Stomach (tissue), 8 donors: ENCODE measurements at regions not wholly inside any gene's neighbourhood (a gene's known extent, or its start where the extent isn't known, plus 50 kb on each side); places are given as distances from the start of the nearest gene placed in this dataset.

ENCODE experiments used
- DNase-seq, 2 donors: peaks; one replicate each; pipeline versions ENCODE4 v3.0.0 to v3.0.0-alpha.2; 2013 to 2019
- H3K27ac ChIP-seq, 5 donors: fragments of 200-600 bp in 4 of 5; sonication (generic) in 4 of 5; one replicate each; pipeline ENCODE4 v1.5.1; 2013 to 2019; ENCODE audit warnings: mild to moderate bottlenecking in 1 of 5, moderate library complexity in 1 of 5
- H3K27me3 ChIP-seq, 3 donors: fragments of 200-600 bp; sonication (generic); one replicate each; pipeline ENCODE4 v1.5.1; 2017 to 2019; ENCODE audit warnings: mixed run types in 1 of 3
- H3K36me3 ChIP-seq, 4 donors: fragments of 200-600 bp; sonication (generic); 1 replicate in 3 of 4; 2 replicates in 1 of 4; pipeline ENCODE4 v1.5.1; 2016 to 2019
- H3K4me1 ChIP-seq, 4 donors: fragments of 200-600 bp; sonication (generic); one replicate each; pipeline ENCODE4 v1.5.1; 2016 to 2019
- H3K4me3 ChIP-seq, 4 donors: fragments of 200-600 bp; sonication (generic) in 3 of 4; one replicate each; pipeline ENCODE4 v1.5.1; 2016 to 2019; ENCODE audit warnings: mild to moderate bottlenecking in 1 of 4
- H3K9me3 ChIP-seq, 4 donors: fragments of 200-600 bp; sonication (generic); one replicate each; pipeline ENCODE4 v1.5.1; 2016 to 2019
- CTCF ChIP-seq, 7 experiments: fragments of 450-650 bp in 4 of 7; fragments of 200-600 bp in 3 of 7; sonication (generic) in 3 of 7; IDR thresholded peaks; one replicate each; pipeline ENCODE4 v1.5.1; 2016 to 2019; ENCODE audit warnings: antibody characterized with exemption in 7 of 7, control low read depth in 2 of 7, mild to moderate bottlenecking in 1 of 7
- EP300 ChIP-seq: sonication (generic); formaldehyde crosslinking; IDR thresholded peaks from one replicate; pipeline ENCODE4 v1.6.1; 2017; ENCODE audit warnings: antibody characterized with exemption
- POLR2A ChIP-seq, 4 donors: fragments of 450-650 bp; IDR thresholded peaks; one replicate each; pipeline ENCODE4 v1.6.1; 2016; ENCODE audit warnings: antibody characterized with exemption in 4 of 4, control low read depth in 2 of 4, mild to moderate bottlenecking in 1 of 4, moderate library complexity in 1 of 4
- POLR2AphosphoS5 ChIP-seq, 3 donors: sonication (generic); formaldehyde crosslinking; IDR thresholded peaks; one replicate each; pipeline ENCODE4 v1.6.1; 2016; ENCODE audit warnings: antibody characterized with exemption in 3 of 3
- WGBS, 5 donors: extraction: QIAGEN DNeasy Blood & Tissue Kit in 3 of 5; methylation state at CpG; one replicate each; pipeline versions ENCODE4 v1.1.5 to v1.1.7; 2013 to 2018; 5-methylcytosine and 5-hydroxymethylcytosine counted together
- intact Hi-C: fragments of 100-400 bp; cut with DNase I; formaldehyde crosslinking; loops from one replicate; pipeline ENCODE4 v1.15.1; 2023; ENCODE audit warnings: low total_unique reads
- donor health status: healthy with polysubstance abuse.
- donor health status: Bipolar disorder and iron deficiency.
- donor health status: healthy.

- Histone ChIP-seq H3K27ac (no peak overlapping the region), H3K4me3 (no peak overlapping the region), H3K9me3 (no peaks in the 10 kb centered on the region), H3K36me3 (no peaks in the 10 kb centered on the region), H3K4me1 (no peaks in the 10 kb centered on the region), H3K27me3 (no peaks in the 10 kb centered on the region)
- DNase-seq, result no peak
- 0 to 44% (median 0%) methylated on average over 1 of the region's 1 CpG for WGBS, 5 donors
- TF ChIP-seq POLR2A (IDR thresholded peaks at IDR 0.05) (no peak), POLR2AphosphoS5 (IDR thresholded peaks at IDR 0.05) (no peak), CTCF (IDR thresholded peaks at IDR 0.05) (no peak)
- intact Hi-C loops, result no loop called here
These were observed 379.4 kb downstream of the GRXCR1 start for GRCh38 chr4:43271946-43272345.

GRCh38 chr4:43274376-43274775 is 381.9 kb downstream of the GRXCR1 start:
- Histone ChIP-seq H3K4me3 (no peak overlapping the region), H3K27me3 (no peaks in the 10 kb centered on the region), H3K4me1 (no peaks in the 10 kb centered on the region), H3K9me3 (no peaks in the 10 kb centered on the region), H3K27ac (no peak overlapping the region), H3K36me3 (no peaks in the 10 kb centered on the region)
- no peak for DNase-seq
- 53 to 66% (median 56%) methylated on average over 2 of the region's 2 CpGs for WGBS, 5 donors
- intact Hi-C loops, result no loop called here
- TF ChIP-seq EP300, result no peak
- TF ChIP-seq POLR2AphosphoS5 (IDR thresholded peaks at IDR 0.05), result no peak
- no peak for TF ChIP-seq CTCF (IDR thresholded peaks at IDR 0.05)
- TF ChIP-seq POLR2A (IDR thresholded peaks at IDR 0.05), result no peak

- Histone ChIP-seq H3K4me3 (no peak overlapping the region), H3K9me3 (no peaks in the 10 kb centered on the region), H3K36me3 (no peaks in the 10 kb centered on the region), H3K4me1 (no peaks in the 10 kb centered on the region), H3K27ac (no peak overlapping the region), H3K27me3 (no peaks in the 10 kb centered on the region)
- intact Hi-C loops, result no loop called here
- 35 to 78% (median 56%) methylated on average over 1 of the region's 1 CpG for whole genome bisulfite sequencing, 5 donors
- no peak for DNase-seq
- TF ChIP-seq CTCF (IDR thresholded peaks at IDR 0.05) (no peak), POLR2A (IDR thresholded peaks at IDR 0.05) (no peak), EP300 (no peak), POLR2AphosphoS5 (IDR thresholded peaks at IDR 0.05) (no peak)
These were observed 383.3 kb downstream of the GRXCR1 start for GRCh38 chr4:43275779-43276178.

- Histone ChIP-seq H3K4me3 (no peak overlapping the region), H3K9me3 (no peaks in the 10 kb centered on the region), H3K27me3 (no peaks in the 10 kb centered on the region), H3K36me3 (no peaks in the 10 kb centered on the region), H3K27ac (no peak overlapping the region), H3K4me1 (no peaks in the 10 kb centered on the region)
- TF ChIP-seq EP300, result no peak
- no peak for TF ChIP-seq CTCF (IDR thresholded peaks at IDR 0.05)
- TF ChIP-seq POLR2AphosphoS5 (IDR thresholded peaks at IDR 0.05), result no peak
- TF ChIP-seq POLR2A (IDR thresholded peaks at IDR 0.05), result no peak
- intact Hi-C loops, result no loop called here
- peak in 1 of 2 donors; percentile 3 for DNase-seq
- WGBS, 5 donors, result 14 to 53% (median 24%) methylated on average over 1 of the region's 1 CpG
These were observed 383.8 kb downstream of the GRXCR1 start for GRCh38 chr4:43276321-43276720.

- Histone ChIP-seq H3K4me1 (no peaks in the 10 kb centered on the region), H3K9me3 (no peaks in the 10 kb centered on the region), H3K27ac (no peak overlapping the region), H3K4me3 (no peak overlapping the region), H3K27me3 (no peaks in the 10 kb centered on the region), H3K36me3 (no peaks in the 10 kb centered on the region)
- TF ChIP-seq POLR2A (IDR thresholded peaks at IDR 0.05), result no peak
- TF ChIP-seq EP300, result no peak
- TF ChIP-seq POLR2AphosphoS5 (IDR thresholded peaks at IDR 0.05), result no peak
- no peak for TF ChIP-seq CTCF (IDR thresholded peaks at IDR 0.05)
- DNase-seq, result no peak
- intact Hi-C loops, result no loop called here
- WGBS, 5 donors, result 74 to 90% (median 78%) methylated on average over 1 of the region's 1 CpG
These were observed 384.5 kb downstream of the GRXCR1 start for GRCh38 chr4:43277003-43277402.
